HT-29 (cell line): ENCODE measurements at regions not wholly inside any gene's neighbourhood (a gene's known extent, or its start where the extent isn't known, plus 50 kb on each side); places are given as distances from the start of the nearest gene placed in this dataset.

Experiments used
- DNase-seq: peaks from one replicate; pipeline ENCODE4 v3.0.0-alpha.2; 2015; ENCODE audit warnings: low spot score

GRCh38 chr12:115467531-115467930 lies 783.6 kb upstream of the TBX3 start:
- DNase-seq, result no peak

DNA sequence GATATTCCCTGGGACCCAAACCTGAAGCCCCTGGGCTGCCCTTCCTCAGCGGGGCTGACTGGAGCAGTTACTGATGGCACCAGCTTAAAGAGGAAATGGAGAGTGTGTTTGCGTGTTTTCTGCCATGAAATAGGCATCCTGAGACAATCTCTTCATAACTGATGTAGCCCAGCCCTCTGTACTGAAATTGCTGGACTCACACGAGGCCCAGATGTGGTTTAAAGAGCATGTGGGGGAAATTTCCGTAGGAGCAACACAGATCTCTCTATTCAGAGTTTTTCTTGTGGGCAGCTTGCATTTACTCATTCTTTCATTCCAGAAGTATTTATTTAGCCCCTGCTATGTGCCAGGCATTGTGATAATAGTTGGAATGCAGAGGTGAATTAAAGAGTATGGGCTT lies 782.1 kb upstream of the TBX3 start:
- no peak for DNase-seq

DNA sequence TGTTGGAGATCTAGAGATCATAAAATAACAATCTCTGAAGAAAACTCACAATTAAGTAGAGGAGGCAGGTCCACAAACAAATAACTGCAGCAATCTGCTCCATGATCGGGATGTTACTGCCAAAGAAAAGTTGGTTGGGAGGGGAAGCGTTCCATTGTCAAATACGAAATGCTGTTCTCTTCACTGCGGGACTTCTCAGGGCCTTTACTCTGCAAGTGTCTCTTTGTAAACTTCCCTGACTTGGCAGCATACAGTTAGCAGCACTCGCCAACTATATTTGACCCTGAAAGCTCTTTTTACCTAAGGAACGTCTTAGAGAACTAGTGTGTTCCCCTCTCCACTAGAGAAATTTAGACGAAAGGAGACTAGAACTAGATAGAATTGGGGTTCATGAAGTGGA lies 780.7 kb upstream of the TBX3 start:
- no peak for DNase-seq

GRCh38 chr12:115464111-115464581 lies 780.2 kb upstream of the TBX3 start:
- DNase-seq, result no peak

DNA sequence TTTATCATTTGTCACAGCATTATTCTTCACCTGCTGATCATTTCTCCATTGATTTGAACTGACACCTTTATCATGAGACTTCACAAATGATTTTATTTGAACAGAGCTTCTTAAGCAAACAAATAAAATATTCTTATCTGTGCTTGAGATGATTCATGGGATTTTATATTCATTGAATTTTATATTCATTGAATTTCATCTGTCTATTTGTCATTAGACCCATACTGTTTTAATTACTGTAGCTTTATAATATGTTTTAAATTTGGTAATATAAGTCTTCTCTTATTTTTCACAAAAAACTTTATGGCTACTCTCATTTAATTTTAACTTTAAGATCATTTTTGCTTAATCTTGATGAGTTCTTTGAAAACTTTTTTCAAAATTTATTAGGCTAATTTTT lies 777.4 kb upstream of the TBX3 start:
- DNase-seq, result no peak

GRCh38 chr12:115457798-115458197 lies 773.8 kb upstream of the TBX3 start:
- no peak for DNase-seq

GRCh38 chr12:115456946-115457689 lies 773.1 kb upstream of the TBX3 start:
- DNase-seq, result peak; percentile 55

- peak; percentile 16 for DNase-seq
These were observed 771.3 kb upstream of the TBX3 start for GRCh38 chr12:115455268-115455681.

DNA sequence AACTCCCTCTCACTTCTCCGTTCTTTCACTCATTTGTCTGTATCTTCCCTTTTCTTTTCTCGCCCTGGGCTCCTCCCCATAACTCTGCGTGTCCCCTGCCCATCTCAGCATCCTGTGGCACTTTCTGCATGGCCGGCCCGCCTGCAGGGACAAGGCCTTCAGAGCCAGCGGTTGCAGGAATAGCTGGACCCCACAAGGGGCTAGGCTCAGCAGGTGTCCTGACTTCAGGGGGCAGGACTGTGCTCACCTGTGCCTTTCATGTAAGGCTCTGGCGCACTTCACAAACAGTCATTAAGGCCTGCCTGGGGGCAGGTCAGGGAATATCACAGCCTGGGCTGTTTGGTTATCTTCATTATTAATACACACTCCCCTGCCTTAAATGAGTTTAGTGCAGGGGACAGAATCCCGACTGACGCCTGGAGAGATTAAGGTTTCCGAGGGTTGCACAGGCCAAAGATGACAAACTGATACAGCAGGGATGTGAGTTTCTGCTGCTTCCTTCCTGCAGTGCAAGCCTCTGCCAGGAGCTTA lies 768.8 kb upstream of the TBX3 start:
- no peak for DNase-seq

DNA sequence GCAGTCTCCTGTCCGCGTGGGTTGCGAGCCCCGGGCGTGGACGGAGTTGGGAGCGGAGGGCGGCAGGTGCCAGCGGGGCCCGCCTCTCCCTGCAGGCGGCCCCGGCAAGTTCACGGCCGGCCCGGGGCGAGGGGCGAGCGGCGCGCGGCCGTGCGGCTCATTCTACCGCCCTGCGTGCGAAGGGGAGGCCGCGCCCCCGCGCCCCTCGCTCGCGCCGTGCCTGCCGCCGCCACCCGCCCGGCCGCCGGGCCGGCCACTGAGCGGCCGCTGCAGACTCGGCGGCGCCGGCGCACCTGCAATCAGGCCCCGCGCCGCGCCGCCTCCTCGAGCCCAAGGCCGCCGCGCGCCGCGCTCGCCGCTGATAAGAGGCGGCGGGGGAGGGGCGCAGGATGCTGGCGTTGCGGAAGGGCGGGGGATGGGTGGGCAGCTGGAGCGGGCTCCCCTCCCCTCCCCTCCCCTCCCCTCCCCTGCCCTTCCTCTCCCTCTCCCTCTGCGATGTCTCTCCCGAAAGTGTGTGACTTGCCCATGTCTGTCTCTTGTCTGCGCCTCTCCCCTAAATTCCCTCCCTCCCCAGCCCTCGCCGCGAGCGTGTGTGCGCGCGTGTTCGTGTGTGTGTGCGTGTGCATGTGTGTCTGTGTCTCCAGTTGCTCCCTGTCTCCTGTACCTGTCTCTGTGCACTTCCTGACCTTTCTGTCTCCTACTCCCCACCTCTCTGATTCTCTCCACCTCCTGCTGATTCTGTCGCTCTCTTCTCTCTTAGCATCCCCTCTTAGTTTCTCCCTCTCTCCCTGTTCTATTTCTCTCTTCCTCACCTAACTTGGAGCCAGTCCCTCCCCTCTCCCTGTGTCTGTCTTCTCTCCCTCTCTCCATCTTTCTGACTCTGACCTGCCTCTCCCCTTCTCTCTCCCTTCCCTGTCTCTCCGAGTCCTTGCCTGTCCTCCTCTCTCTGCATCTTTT lies 768.1 kb upstream of the TBX3 start:
- DNase-seq, result peak; percentile 44

- DNase-seq, result no peak
These were observed 767.3 kb upstream of the TBX3 start for GRCh38 chr12:115451151-115451779.

- no peak for DNase-seq
These were observed 766.7 kb upstream of the TBX3 start for GRCh38 chr12:115450710-115451109.

DNA sequence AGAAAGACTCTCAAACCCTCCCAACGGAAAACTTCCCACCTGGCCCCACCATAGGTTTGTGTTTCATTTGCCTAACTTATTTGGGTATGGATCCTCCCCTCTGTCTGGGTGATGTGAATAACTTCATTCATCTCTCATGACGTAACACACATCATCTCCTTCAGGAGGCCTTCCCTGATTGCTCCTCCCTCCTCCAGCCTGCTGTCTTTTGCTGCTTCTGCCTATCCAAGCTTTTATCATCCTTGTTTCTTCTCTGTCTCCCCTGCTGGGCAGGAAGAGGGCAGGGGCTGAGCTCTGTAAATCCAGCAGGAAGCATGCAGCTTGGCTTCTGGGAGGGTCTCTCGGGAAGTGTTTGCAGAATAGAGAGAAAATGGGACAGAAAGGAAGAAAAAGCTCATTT lies 766.0 kb upstream of the TBX3 start:
- DNase-seq, result no peak

GRCh38 chr12:115449526-115449925 lies 765.6 kb upstream of the TBX3 start:
- DNase-seq, result no peak

- no peak for DNase-seq
These were observed 760.4 kb upstream of the TBX3 start for GRCh38 chr12:115444346-115444745.

DNA sequence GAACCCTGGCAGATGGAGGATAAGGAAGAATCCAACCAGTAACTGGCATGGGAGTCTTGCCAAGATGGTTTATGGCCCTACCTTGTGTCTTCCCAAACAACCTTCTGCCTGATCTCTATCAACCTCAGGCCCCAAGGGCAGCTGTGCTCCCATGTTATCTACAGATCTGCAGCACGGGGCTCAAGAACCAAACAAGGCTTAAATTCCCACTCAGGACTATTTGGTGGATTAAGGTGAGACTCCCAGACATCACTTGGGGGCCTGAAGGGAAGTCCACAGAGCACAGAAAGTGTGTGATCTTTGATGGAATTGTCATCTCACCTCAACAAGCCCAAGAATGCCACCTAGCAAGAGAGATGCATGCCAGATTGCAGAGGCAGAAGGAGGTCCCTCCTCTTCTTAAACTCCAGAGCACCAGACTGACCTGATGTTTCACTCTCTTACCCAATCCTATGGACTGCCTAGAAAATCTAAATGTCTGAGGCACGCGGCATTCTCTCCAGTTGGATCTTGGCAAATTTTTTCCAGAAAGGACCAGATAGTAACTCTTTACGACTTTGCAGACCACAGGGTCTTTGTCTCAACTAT lies 759.5 kb upstream of the TBX3 start:
- no peak for DNase-seq

DNA sequence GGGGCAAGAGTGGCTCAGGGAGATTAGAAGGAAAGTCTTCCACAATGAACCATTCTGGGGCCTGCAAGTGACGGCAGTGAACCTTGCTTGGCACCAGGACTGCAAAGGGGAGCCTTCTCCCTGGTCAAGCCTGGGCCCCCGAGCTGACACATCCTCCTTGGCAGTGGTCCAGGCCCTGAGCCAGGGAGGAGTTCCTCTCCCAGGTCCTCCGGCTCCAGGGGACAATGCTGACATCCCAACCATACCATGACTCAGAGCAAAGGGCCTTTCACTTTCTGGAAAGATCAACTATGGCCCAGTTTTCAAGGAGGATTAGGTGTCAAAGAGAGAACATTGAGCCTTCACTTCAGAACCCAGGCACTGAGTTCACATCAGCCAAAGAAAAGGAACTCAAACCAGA lies 756.5 kb upstream of the TBX3 start:
- peak; percentile 67 for DNase-seq

GRCh38 chr12:115439008-115439601 lies 755.1 kb upstream of the TBX3 start:
- DNase-seq, result no peak

DNA sequence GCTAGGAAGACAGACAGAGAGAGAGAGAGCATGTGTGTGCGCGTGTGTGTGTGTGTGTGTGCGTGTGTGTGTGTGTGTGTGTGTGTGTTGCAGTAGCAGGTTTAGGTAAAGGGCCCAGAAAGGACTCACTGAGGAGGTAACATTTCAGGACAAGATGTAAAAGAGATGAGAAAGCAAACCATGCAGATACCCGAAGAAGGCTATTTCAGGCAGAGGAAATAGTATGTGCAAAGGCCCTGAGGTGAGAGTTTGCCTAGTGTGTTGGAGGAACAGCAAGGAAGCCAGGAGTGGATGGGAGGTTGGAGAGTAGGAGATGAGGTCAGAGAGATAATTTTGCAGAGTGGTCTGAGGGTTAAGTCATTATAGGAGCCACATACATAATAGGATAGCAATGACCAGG lies 754.3 kb upstream of the TBX3 start:
- DNase-seq, result no peak

DNA sequence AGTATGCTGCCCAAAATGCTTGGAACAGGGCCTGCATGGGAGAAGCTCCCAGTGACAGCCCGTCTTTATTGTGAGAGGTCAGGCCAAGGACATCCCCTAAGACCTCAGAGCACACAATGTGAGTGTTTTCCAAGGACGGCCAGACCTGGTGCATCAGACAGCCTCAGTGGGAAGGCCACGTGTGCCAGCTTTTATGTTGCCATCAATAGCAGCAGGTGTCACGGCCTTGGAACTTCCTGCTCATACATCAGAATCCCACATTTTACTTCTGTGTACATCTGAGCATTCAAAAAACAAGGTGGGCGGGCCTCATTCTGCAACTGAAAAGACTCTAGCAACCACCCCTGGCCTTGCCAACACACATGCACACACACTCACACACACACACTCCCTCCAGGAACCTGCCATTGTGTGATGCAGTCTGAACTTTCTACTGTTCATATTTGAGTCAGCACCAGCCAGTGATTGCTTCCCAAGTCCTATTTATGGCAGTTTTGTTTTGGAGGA lies 753.1 kb upstream of the TBX3 start:
- DNase-seq, result no peak
